Uterus (tissue), 2 donors: ENCODE measurements at regions not wholly inside any gene's neighbourhood (a gene's known extent, or its start where the extent isn't known, plus 50 kb on each side); places are given as distances from the start of the nearest gene placed in this dataset.

ENCODE experiments used
- CTCF ChIP-seq, 4 experiments: fragments of 200-600 bp in 2 of 4; fragments of 450-650 bp in 2 of 4; sonication (generic) in 2 of 4; IDR thresholded peaks; one replicate each; pipeline ENCODE4 v1.5.1; 2016 to 2019; ENCODE audit warnings: antibody characterized with exemption in 4 of 4, mild to moderate bottlenecking in 2 of 4, moderate library complexity in 1 of 4
- POLR2A ChIP-seq, 2 donors: fragments of 450-650 bp; IDR thresholded peaks; one replicate each; pipeline ENCODE4 v1.6.1; 2016; ENCODE audit warnings: antibody characterized with exemption in 2 of 2, mild to moderate bottlenecking in 1 of 2, moderate library complexity in 1 of 2

- TF ChIP-seq CTCF (IDR thresholded peaks at IDR 0.05) (no peak), POLR2A (IDR thresholded peaks at IDR 0.05) (no peak)
Observed at GRCh38 chr16:56140645-56141044, 50.6 kb upstream of the GNAO1 start.
